ENCODE measurements at regions not wholly inside any gene's neighbourhood (a gene's known extent, or its start where the extent isn't known, plus 50 kb on each side); places are given as distances from the start of the nearest gene placed in this dataset.

GRCh38 chr10:58952747-58953466 lies 223.5 kb upstream of the PHYHIPL start:
- Histone ChIP-seq H3K4me3 (ENCODE audit: low read depth in 1 of 2, low read length in 2 of 2) (no peak overlapping the region), H3K9me3 (ENCODE audit: low read length) (no peaks in the 10 kb centered on the region), H3K27ac (ENCODE audit: low read depth, low read length) (no peak overlapping the region), H3K4me1 (ENCODE audit: insufficient read depth, low read length) (peaks cover 18% of the 10 kb centered on the region), H3K27me3 (ENCODE audit: control insufficient read depth in 1 of 2, insufficient read depth in 2 of 2, low read length in 2 of 2) (no peaks in the 10 kb centered on the region), H3K9ac (ENCODE audit: low read length) (no peak overlapping the region), H3K36me3 (ENCODE audit: insufficient read depth, low read length) (no peaks in the 10 kb centered on the region)

- H3K27ac ChIP-seq (ENCODE audit: low read depth, low read length) = no peak overlapping the region
- peaks cover 26% of the 10 kb centered on the region for H3K4me1 ChIP-seq (ENCODE audit: insufficient read depth, low read length)
- H3K36me3 ChIP-seq (ENCODE audit: insufficient read depth, low read length) = no peaks in the 10 kb centered on the region
- no peak overlapping the region for H3K9ac ChIP-seq (ENCODE audit: low read length)
- no peaks in the 10 kb centered on the region for H3K27me3 ChIP-seq (ENCODE audit: control insufficient read depth in 1 of 2, insufficient read depth in 2 of 2, low read length in 2 of 2)
- H3K9me3 ChIP-seq (ENCODE audit: low read length) = no peaks in the 10 kb centered on the region
- H3K4me3 ChIP-seq (ENCODE audit: low read depth in 1 of 2, low read length in 2 of 2) = no peak overlapping the region
Observed at GRCh38 chr10:58954178-58954577, 222.3 kb upstream of the PHYHIPL start.

- Histone ChIP-seq H3K4me1 (ENCODE audit: insufficient read depth, low read length) (peaks cover 26% of the 10 kb centered on the region), H3K27ac (ENCODE audit: low read depth, low read length) (no peak overlapping the region), H3K9me3 (ENCODE audit: low read length) (no peaks in the 10 kb centered on the region), H3K4me3 (ENCODE audit: low read depth in 1 of 2, low read length in 2 of 2) (no peak overlapping the region), H3K27me3 (ENCODE audit: control insufficient read depth in 1 of 2, insufficient read depth in 2 of 2, low read length in 2 of 2) (no peaks in the 10 kb centered on the region), H3K36me3 (ENCODE audit: insufficient read depth, low read length) (no peaks in the 10 kb centered on the region), H3K9ac (ENCODE audit: low read length) (no peak overlapping the region)
Observed at GRCh38 chr10:58955615-58956014, 220.8 kb upstream of the PHYHIPL start.

- peaks cover 26% of the 10 kb centered on the region for H3K4me1 ChIP-seq (ENCODE audit: insufficient read depth, low read length)
- no peak overlapping the region for H3K27ac ChIP-seq (ENCODE audit: low read depth, low read length)
- H3K27me3 ChIP-seq (ENCODE audit: control insufficient read depth in 1 of 2, insufficient read depth in 2 of 2, low read length in 2 of 2) = no peaks in the 10 kb centered on the region
- H3K4me3 ChIP-seq (ENCODE audit: low read depth in 1 of 2, low read length in 2 of 2) = no peak overlapping the region
- no peaks in the 10 kb centered on the region for H3K9me3 ChIP-seq (ENCODE audit: low read length)
- no peaks in the 10 kb centered on the region for H3K36me3 ChIP-seq (ENCODE audit: insufficient read depth, low read length)
- no peak overlapping the region for H3K9ac ChIP-seq (ENCODE audit: low read length)
Observed at GRCh38 chr10:58956926-58957325, 219.5 kb upstream of the PHYHIPL start.

- H3K9ac ChIP-seq (ENCODE audit: low read length) = no peak overlapping the region
- no peak overlapping the region for H3K27ac ChIP-seq (ENCODE audit: low read depth, low read length)
- H3K36me3 ChIP-seq (ENCODE audit: insufficient read depth, low read length) = no peaks in the 10 kb centered on the region
- no peaks in the 10 kb centered on the region for H3K27me3 ChIP-seq (ENCODE audit: control insufficient read depth in 1 of 2, insufficient read depth in 2 of 2, low read length in 2 of 2)
- H3K9me3 ChIP-seq (ENCODE audit: low read length) = no peaks in the 10 kb centered on the region
- no peak overlapping the region for H3K4me3 ChIP-seq (ENCODE audit: low read depth in 1 of 2, low read length in 2 of 2)
- H3K4me1 ChIP-seq (ENCODE audit: insufficient read depth, low read length) = peaks cover 26% of the 10 kb centered on the region
Observed at GRCh38 chr10:58957517-58957916, 218.9 kb upstream of the PHYHIPL start.

- no peak overlapping the region for H3K27ac ChIP-seq (ENCODE audit: low read depth, low read length)
Observed at GRCh38 chr10:58963101-58963534, 213.3 kb upstream of the PHYHIPL start.

GRCh38 chr10:58963723-58964124 lies 212.7 kb upstream of the PHYHIPL start:
- H3K9ac ChIP-seq (ENCODE audit: low read length) = no peak overlapping the region
- peaks cover 4% of the 10 kb centered on the region for H3K4me1 ChIP-seq (ENCODE audit: insufficient read depth, low read length)
- no peak overlapping the region for H3K4me3 ChIP-seq (ENCODE audit: low read depth in 1 of 2, low read length in 2 of 2)
- H3K36me3 ChIP-seq (ENCODE audit: insufficient read depth, low read length) = no peaks in the 10 kb centered on the region
- H3K27me3 ChIP-seq (ENCODE audit: control insufficient read depth in 1 of 2, insufficient read depth in 2 of 2, low read length in 2 of 2) = no peaks in the 10 kb centered on the region
- no peak overlapping the region for H3K27ac ChIP-seq (ENCODE audit: low read depth, low read length)
- no peaks in the 10 kb centered on the region for H3K9me3 ChIP-seq (ENCODE audit: low read length)

More at GRCh38 chr10:58963101-58963534, 213.3 kb upstream of the PHYHIPL start:
- peaks cover 8% of the 10 kb centered on the region for H3K4me1 ChIP-seq (ENCODE audit: insufficient read depth, low read length)
- H3K9me3 ChIP-seq (ENCODE audit: low read length) = no peaks in the 10 kb centered on the region
- H3K4me3 ChIP-seq (ENCODE audit: low read depth in 1 of 2, low read length in 2 of 2) = no peak overlapping the region
- no peak overlapping the region for H3K9ac ChIP-seq (ENCODE audit: low read length)
- no peaks in the 10 kb centered on the region for H3K36me3 ChIP-seq (ENCODE audit: insufficient read depth, low read length)
- no peaks in the 10 kb centered on the region for H3K27me3 ChIP-seq (ENCODE audit: control insufficient read depth in 1 of 2, insufficient read depth in 2 of 2, low read length in 2 of 2)

- Histone ChIP-seq H3K4me1 (ENCODE audit: insufficient read depth, low read length) (no peaks in the 10 kb centered on the region), H3K27me3 (ENCODE audit: control insufficient read depth in 1 of 2, insufficient read depth in 2 of 2, low read length in 2 of 2) (no peaks in the 10 kb centered on the region), H3K9ac (ENCODE audit: low read length) (no peak overlapping the region), H3K9me3 (ENCODE audit: low read length) (no peaks in the 10 kb centered on the region), H3K27ac (ENCODE audit: low read depth, low read length) (no peak overlapping the region), H3K4me3 (ENCODE audit: low read depth in 1 of 2, low read length in 2 of 2) (no peak overlapping the region), H3K36me3 (ENCODE audit: insufficient read depth, low read length) (no peaks in the 10 kb centered on the region)
Observed at GRCh38 chr10:58965855-58966254, 210.6 kb upstream of the PHYHIPL start.

- H3K27me3 ChIP-seq (ENCODE audit: control insufficient read depth in 1 of 2, insufficient read depth in 2 of 2, low read length in 2 of 2) = no peaks in the 10 kb centered on the region
Observed at GRCh38 chr10:58967551-58968388, 208.7 kb upstream of the PHYHIPL start.

GRCh38 chr10:58968389-58968755 lies 208.1 kb upstream of the PHYHIPL start:
- Histone ChIP-seq H3K9ac (ENCODE audit: low read length) (no peak overlapping the region), H3K27me3 (ENCODE audit: control insufficient read depth in 1 of 2, insufficient read depth in 2 of 2, low read length in 2 of 2) (no peaks in the 10 kb centered on the region), H3K27ac (ENCODE audit: low read depth, low read length) (no peak overlapping the region), H3K9me3 (ENCODE audit: low read length) (no peaks in the 10 kb centered on the region), H3K36me3 (ENCODE audit: insufficient read depth, low read length) (no peaks in the 10 kb centered on the region), H3K4me1 (ENCODE audit: insufficient read depth, low read length) (no peaks in the 10 kb centered on the region), H3K4me3 (ENCODE audit: low read depth in 1 of 2, low read length in 2 of 2) (no peak overlapping the region)

More at GRCh38 chr10:58967551-58968388, 208.7 kb upstream of the PHYHIPL start:
- no peak overlapping the region for H3K9ac ChIP-seq (ENCODE audit: low read length)
- no peaks in the 10 kb centered on the region for H3K4me1 ChIP-seq (ENCODE audit: insufficient read depth, low read length)
- no peaks in the 10 kb centered on the region for H3K9me3 ChIP-seq (ENCODE audit: low read length)
- no peaks in the 10 kb centered on the region for H3K36me3 ChIP-seq (ENCODE audit: insufficient read depth, low read length)
- no peak overlapping the region for H3K4me3 ChIP-seq (ENCODE audit: low read depth in 1 of 2, low read length in 2 of 2)
- H3K27ac ChIP-seq (ENCODE audit: low read depth, low read length) = no peak overlapping the region

- Histone ChIP-seq H3K27ac (ENCODE audit: low read depth, low read length) (no peak overlapping the region), H3K4me1 (ENCODE audit: insufficient read depth, low read length) (no peaks in the 10 kb centered on the region)
Observed at GRCh38 chr10:58969576-58969975, 206.9 kb upstream of the PHYHIPL start.

More at GRCh38 chr10:58969576-58969975, 206.9 kb upstream of the PHYHIPL start:
- H3K9ac ChIP-seq (ENCODE audit: low read length) = no peak overlapping the region
- no peak overlapping the region for H3K4me3 ChIP-seq (ENCODE audit: low read depth in 1 of 2, low read length in 2 of 2)
- H3K9me3 ChIP-seq (ENCODE audit: low read length) = no peaks in the 10 kb centered on the region
- no peaks in the 10 kb centered on the region for H3K27me3 ChIP-seq (ENCODE audit: control insufficient read depth in 1 of 2, insufficient read depth in 2 of 2, low read length in 2 of 2)
- H3K36me3 ChIP-seq (ENCODE audit: insufficient read depth, low read length) = no peaks in the 10 kb centered on the region

Data from muscle layer of colon (tissue), 2 donors.